Adrenal gland (tissue), 5 donors: ENCODE measurements at regions not wholly inside any gene's neighbourhood (a gene's known extent, or its start where the extent isn't known, plus 50 kb on each side); places are given as distances from the start of the nearest gene placed in this dataset.

Source experiments
- CTCF ChIP-seq, 6 experiments: fragments of 450-650 bp in 4 of 6; fragments of 200-600 bp in 2 of 6; sonication (generic) in 1 of 6; IDR thresholded peaks; 1 replicate in 5 of 6; 2 replicates in 1 of 6; pipeline versions ENCODE4 v1.5.1 to v1.8.0; 2016 to 2021; ENCODE audit warnings: antibody characterized with exemption in 6 of 6, mild to moderate bottlenecking in 2 of 6, moderate library complexity in 1 of 6
- POLR2A ChIP-seq, 2 donors: fragments of 450-650 bp; IDR thresholded peaks; one replicate each; pipeline ENCODE4 v1.6.1; 2017; ENCODE audit warnings: antibody characterized with exemption in 2 of 2, mild to moderate bottlenecking in 2 of 2, moderate library complexity in 1 of 2
- donor health status: DM: no; HTN: no; CAD: no.

- no peak for TF ChIP-seq CTCF (IDR thresholded peaks at IDR 0.05)
- TF ChIP-seq POLR2A (IDR thresholded peaks at IDR 0.05) = no peak
Observed at GRCh38 chr13:90723381-90723780, 624.1 kb upstream of the MIR17HG start.
